Omental fat pad (tissue), 3 donors: ENCODE measurements at regions not wholly inside any gene's neighbourhood (a gene's known extent, or its start where the extent isn't known, plus 50 kb on each side); places are given as distances from the start of the nearest gene placed in this dataset.

Source experiments
- ATAC-seq: fragments of 150-250 bp; one replicate; pipeline ENCODE4 v1.9.1; 2016; ENCODE audit warnings: mild to moderate bottlenecking, moderate library complexity; ENCODE audit not compliant: low FRiP score
- DNase-seq: peaks from one replicate; pipeline ENCODE4 v3.0.0-alpha.2; 2019; ENCODE audit warnings: low spot score
- TF ChIP-seq, protein P1 (sequence below), 3 donors: fragments of 450-650 bp; IDR thresholded peaks; one replicate each; pipeline ENCODE4 v1.5.1; 2016 to 2017; ENCODE audit warnings: antibody characterized with exemption in 3 of 3, mild to moderate bottlenecking in 3 of 3, moderate library complexity in 2 of 3

DNA sequence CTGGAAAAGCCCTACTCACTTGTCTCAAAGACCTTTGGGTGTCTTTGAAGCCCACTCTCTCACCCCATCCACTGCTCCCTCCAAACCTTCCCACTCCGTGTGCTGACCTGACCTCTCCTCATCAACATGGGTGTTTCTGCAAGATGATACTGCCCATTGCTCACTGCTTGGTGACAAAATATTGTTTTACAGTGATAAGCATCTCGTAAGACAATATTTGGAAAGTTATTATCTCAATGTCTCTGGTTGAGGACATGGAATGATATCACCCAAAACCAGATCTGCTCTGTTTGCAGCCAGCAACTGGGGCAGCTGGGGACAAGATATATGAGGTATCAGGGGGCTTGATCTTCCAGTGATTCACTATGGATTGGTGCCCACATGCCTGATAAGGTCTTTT lies 195.8 kb downstream of the SALL1 start:
- no peak for ATAC-seq
- DNase-seq, result no peak
- TF ChIP-seq, protein P1, sequence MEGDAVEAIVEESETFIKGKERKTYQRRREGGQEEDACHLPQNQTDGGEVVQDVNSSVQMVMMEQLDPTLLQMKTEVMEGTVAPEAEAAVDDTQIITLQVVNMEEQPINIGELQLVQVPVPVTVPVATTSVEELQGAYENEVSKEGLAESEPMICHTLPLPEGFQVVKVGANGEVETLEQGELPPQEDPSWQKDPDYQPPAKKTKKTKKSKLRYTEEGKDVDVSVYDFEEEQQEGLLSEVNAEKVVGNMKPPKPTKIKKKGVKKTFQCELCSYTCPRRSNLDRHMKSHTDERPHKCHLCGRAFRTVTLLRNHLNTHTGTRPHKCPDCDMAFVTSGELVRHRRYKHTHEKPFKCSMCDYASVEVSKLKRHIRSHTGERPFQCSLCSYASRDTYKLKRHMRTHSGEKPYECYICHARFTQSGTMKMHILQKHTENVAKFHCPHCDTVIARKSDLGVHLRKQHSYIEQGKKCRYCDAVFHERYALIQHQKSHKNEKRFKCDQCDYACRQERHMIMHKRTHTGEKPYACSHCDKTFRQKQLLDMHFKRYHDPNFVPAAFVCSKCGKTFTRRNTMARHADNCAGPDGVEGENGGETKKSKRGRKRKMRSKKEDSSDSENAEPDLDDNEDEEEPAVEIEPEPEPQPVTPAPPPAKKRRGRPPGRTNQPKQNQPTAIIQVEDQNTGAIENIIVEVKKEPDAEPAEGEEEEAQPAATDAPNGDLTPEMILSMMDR (IDR thresholded peaks at IDR 0.05), result no peak

DNA sequence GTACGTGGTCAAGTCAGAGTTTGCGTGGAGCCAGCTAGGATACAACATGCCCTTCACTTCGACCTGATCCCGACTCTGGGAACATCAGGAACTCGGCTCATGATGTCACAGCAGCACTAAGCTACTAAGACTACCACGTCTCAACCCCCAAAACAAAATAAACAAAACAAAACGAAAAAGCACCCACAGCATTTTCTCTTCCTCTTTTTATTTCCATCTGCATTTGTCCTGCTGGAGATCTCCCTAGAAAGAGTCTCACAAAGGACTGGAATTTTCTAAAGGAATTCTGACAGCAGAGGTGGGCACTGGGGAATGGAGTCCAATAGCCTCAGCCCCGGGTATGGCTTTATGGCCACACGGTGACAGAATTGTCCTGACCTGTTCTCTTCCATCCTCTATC lies 196.6 kb downstream of the SALL1 start:
- TF ChIP-seq, protein P1 (IDR thresholded peaks at IDR 0.05), result no peak
- no peak for DNase-seq
- ATAC-seq, result no peak

DNA sequence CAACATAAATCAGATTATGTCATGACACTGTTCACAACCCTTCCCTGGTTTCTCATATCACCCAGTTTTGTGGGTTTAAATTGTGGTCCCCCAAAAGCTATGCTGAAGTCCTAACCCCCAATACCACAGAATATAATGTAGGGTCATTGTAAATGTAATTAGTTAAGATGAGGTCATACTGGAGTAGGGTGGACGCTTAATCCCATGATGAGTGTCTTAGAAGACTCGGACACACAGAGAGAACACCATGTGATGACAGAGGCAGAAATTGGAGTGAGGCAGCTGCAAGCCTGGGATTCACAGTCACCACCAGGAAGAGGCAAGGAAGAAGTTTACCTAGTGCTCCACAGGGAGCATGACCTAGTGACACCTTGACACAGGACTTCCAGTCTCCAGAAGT lies 197.8 kb downstream of the SALL1 start:
- ATAC-seq (no peak), DNase-seq (no peak)
- TF ChIP-seq, protein P1 (IDR thresholded peaks at IDR 0.05), result no peak

DNA sequence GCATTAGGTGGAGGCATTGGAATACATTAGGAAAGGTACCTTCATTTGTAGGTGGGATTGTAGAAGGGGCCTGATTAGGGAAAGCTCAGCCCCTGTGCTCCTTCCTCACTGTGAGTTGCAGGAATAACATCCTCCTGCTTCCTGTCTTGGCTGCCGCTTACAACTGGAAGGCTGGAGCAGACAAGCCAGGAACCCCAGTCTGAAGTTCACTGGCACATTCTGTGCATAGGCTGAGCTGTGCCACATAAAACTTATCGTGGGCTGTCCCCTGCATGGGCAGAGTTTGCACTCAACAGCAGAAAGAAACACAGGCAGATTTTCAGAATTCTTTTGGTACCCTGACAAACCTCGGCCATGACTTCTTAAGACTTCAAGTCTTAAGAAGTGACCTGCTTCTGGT lies 200.1 kb downstream of the SALL1 start:
- DNase-seq, result no peak
- TF ChIP-seq, protein P1 (IDR thresholded peaks at IDR 0.05), result no peak
- no peak for ATAC-seq

DNA sequence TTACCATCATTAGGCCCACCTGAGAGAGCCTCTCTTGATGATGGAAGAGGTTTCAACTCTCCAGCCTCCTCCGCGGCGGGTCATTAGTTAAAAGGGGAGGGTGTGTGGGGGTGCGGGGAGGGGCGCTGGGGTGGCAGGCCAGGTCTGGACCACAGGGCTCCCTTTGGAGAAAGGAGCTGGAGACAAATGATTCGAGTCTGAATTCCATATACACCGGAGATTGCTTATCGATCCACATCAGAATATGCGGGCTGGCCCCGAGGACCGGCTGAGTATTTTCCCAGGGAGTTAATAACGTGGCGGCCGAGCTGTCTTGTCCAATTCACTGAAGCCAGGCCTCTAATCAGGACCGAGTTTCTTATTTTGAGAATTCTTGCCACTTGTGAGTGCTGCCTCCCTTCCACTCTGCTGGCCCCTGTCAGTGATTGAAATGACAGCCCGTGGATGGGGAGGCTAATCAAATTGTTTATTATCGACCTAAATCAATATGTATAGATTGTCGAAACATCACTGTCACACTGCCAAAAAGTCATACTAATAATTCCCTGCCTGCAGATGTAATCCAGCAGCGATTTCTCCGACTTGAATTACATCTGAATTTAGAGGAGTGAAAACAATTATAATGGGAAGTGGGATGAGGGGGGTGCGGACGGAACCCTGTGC lies 202.7 kb downstream of the SALL1 start:
- ATAC-seq (no peak), DNase-seq (no peak)
- TF ChIP-seq, protein P1 (IDR thresholded peaks at IDR 0.05), result no peak

DNA sequence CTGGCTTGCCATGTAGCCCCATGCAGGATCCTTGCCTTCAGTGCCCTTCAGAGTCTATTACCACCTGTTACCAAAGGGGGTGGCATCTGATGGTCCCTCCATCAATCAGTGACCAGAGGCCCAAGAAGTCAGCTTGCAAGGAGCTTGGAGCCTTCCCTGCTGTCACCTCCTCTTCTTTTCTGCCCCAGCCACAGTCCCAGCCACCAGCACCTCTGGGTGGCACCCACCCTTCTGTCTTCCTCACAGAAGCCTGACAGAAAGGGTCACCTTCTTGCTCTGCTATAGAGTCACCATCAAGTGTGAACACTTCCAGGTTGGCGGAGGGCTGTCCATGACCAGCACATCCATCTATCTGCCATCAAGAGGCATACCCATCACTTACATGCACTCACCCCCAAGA lies 203.2 kb downstream of the SALL1 start:
- DNase-seq (no peak), ATAC-seq (no peak)
- TF ChIP-seq, protein P1 (IDR thresholded peaks at IDR 0.05), result no peak

DNA sequence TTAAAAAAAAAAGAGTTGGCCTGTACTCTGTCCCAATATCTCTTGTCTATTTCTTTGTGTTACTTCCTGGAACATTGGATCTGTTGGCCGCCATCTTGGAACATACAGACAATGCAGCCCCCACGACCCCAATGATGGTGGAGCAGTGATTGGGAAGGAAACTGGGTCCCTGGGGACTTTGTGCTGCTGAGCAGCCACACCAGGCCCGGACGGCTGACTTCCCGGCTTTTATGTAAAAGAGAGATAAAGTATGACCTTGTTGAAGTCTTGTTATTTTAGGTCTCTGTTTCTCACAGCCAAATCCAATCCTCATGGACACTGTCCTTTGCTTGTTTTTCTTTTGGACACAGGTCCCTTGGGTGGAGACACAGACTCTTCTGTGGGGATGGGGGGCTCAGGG lies 204.5 kb downstream of the SALL1 start:
- no peak for DNase-seq
- ATAC-seq, result no peak
- TF ChIP-seq, protein P1 (IDR thresholded peaks at IDR 0.05), result no peak
